ENCODE measurements at regions not wholly inside any gene's neighbourhood (a gene's known extent, or its start where the extent isn't known, plus 50 kb on each side); places are given as distances from the start of the nearest gene placed in this dataset.

GRCh38 chr15:94083467-94084052 lies 147.8 kb upstream of the MCTP2 start:
- no peaks in the 10 kb centered on the region for H3K4me1 ChIP-seq (ENCODE audit: insufficient read depth)
- no peaks in the 10 kb centered on the region for H3K9me3 ChIP-seq (ENCODE audit: low read depth)
- no peak overlapping the region for H3K27ac ChIP-seq
- peak; percentile 15 for DNase-seq (ENCODE audit: low spot score)
- WGBS (ENCODE audit: low lambda C conversion rate, missing lambda C conversion rate), result 79% methylated on average over 6 of the region's 6 CpGs
- no peak overlapping the region for H3K4me3 ChIP-seq
- no peak overlapping the region for H2AFZ ChIP-seq
- no peaks in the 10 kb centered on the region for H3K27me3 ChIP-seq
- TF ChIP-seq CTCF (IDR thresholded peaks at IDR 0.05; ENCODE audit: poor library complexity), result no peak
- TF ChIP-seq EZH2 (IDR thresholded peaks at IDR 0.05; ENCODE audit: borderline replicate concordance), result no peak
- no peak for TF ChIP-seq EZH2phosphoT487 (IDR thresholded peaks at IDR 0.05; ENCODE audit: low read depth, severe bottlenecking, unreplicated experiment)
- H3K9me2 ChIP-seq (replicated peaks; ENCODE audit: insufficient read depth), result no peaks in the 10 kb centered on the region
- H3K79me2 ChIP-seq, result no peaks in the 10 kb centered on the region
- no peaks in the 10 kb centered on the region for H4K20me1 ChIP-seq (ENCODE audit: insufficient read depth, poor library complexity, severe bottlenecking)
- H3K4me2 ChIP-seq, result no peak overlapping the region
- no peaks in the 10 kb centered on the region for H3K36me3 ChIP-seq (replicated peaks; ENCODE audit: insufficient read depth, low read depth)

- Histone ChIP-seq H3K27ac (no peak overlapping the region), H2AFZ (no peak overlapping the region), H3K36me3 (replicated peaks; ENCODE audit: insufficient read depth, low read depth) (no peaks in the 10 kb centered on the region), H3K27me3 (no peaks in the 10 kb centered on the region), H4K20me1 (ENCODE audit: insufficient read depth, poor library complexity, severe bottlenecking) (no peaks in the 10 kb centered on the region), H3K4me3 (no peak overlapping the region), H3K4me2 (no peak overlapping the region), H3K9me2 (replicated peaks; ENCODE audit: insufficient read depth) (no peaks in the 10 kb centered on the region), H3K4me1 (ENCODE audit: insufficient read depth) (no peaks in the 10 kb centered on the region), H3K9me3 (ENCODE audit: low read depth) (no peaks in the 10 kb centered on the region), H3K79me2 (no peaks in the 10 kb centered on the region)
- WGBS (ENCODE audit: low lambda C conversion rate, missing lambda C conversion rate), result 91% methylated on average over 4 of the region's 4 CpGs
- TF ChIP-seq EZH2 (IDR thresholded peaks at IDR 0.05; ENCODE audit: borderline replicate concordance) (no peak), CTCF (IDR thresholded peaks at IDR 0.05; ENCODE audit: poor library complexity) (no peak), EZH2phosphoT487 (IDR thresholded peaks at IDR 0.05; ENCODE audit: low read depth, severe bottlenecking, unreplicated experiment) (no peak)
- no peak for DNase-seq (ENCODE audit: low spot score)
These were observed 149.5 kb upstream of the MCTP2 start for GRCh38 chr15:94081829-94082228.

- no peaks in the 10 kb centered on the region for H3K36me3 ChIP-seq (replicated peaks; ENCODE audit: insufficient read depth, low read depth)
- H3K27me3 ChIP-seq, result no peaks in the 10 kb centered on the region
- no peaks in the 10 kb centered on the region for H3K9me3 ChIP-seq (ENCODE audit: low read depth)
- no peak overlapping the region for H3K4me3 ChIP-seq
- H3K4me1 ChIP-seq (ENCODE audit: insufficient read depth), result no peaks in the 10 kb centered on the region
- 93% methylated on average over 14 of the region's 14 CpGs for WGBS (ENCODE audit: low lambda C conversion rate, missing lambda C conversion rate)
- H3K4me2 ChIP-seq, result no peak overlapping the region
- H3K79me2 ChIP-seq, result no peaks in the 10 kb centered on the region
- H3K9me2 ChIP-seq (replicated peaks; ENCODE audit: insufficient read depth), result no peaks in the 10 kb centered on the region
- H3K27ac ChIP-seq, result no peak overlapping the region
- DNase-seq (ENCODE audit: low spot score), result no peak
- no peak overlapping the region for H2AFZ ChIP-seq
- no peaks in the 10 kb centered on the region for H4K20me1 ChIP-seq (ENCODE audit: insufficient read depth, poor library complexity, severe bottlenecking)
- TF ChIP-seq CTCF (IDR thresholded peaks at IDR 0.05; ENCODE audit: poor library complexity), result no peak
- TF ChIP-seq EZH2phosphoT487 (IDR thresholded peaks at IDR 0.05; ENCODE audit: low read depth, severe bottlenecking, unreplicated experiment), result no peak
- no peak for TF ChIP-seq EZH2 (IDR thresholded peaks at IDR 0.05; ENCODE audit: borderline replicate concordance)
These were observed 150.3 kb upstream of the MCTP2 start for GRCh38 chr15:94080989-94081605.

Measured in hepatocyte (in vitro differentiated cells).